Right lobe of liver (tissue), 6 donors: ENCODE measurements at regions not wholly inside any gene's neighbourhood (a gene's known extent, or its start where the extent isn't known, plus 50 kb on each side); places are given as distances from the start of the nearest gene placed in this dataset.

Experiments
- ATAC-seq, 4 donors: fragments of 200-7000 bp; cut with Tn5 transposase; one replicate each; pipeline ENCODE4 v1.9.1; 2020; ENCODE audit warnings: mild to moderate bottlenecking in 4 of 4, moderate library complexity in 4 of 4
- DNase-seq, 3 donors: peaks; one replicate each; pipeline ENCODE4 v3.0.0-alpha.2; 2020
- H3K27ac ChIP-seq, 3 donors: fragments of 200-600 bp; one replicate each; pipeline ENCODE4 v1.8.0; 2022
- H3K27me3 ChIP-seq, 2 donors: fragments of 200-600 bp; one replicate each; pipeline ENCODE4 v1.8.0; 2022
- H3K36me3 ChIP-seq, 4 donors: fragments of 200-600 bp; sonication (generic) in 1 of 4; one replicate each; pipeline versions ENCODE4 v1.5.1 to v1.8.0; 2017 to 2022; ENCODE audit warnings: control low read depth in 1 of 4
- H3K4me1 ChIP-seq, 4 donors: fragments of 200-600 bp; sonication (generic) in 1 of 4; one replicate each; pipeline versions ENCODE4 v1.5.1 to v1.8.0; 2017 to 2022; ENCODE audit warnings: control low read depth in 1 of 4
- H3K4me3 ChIP-seq, 3 donors: fragments of 200-600 bp; one replicate each; pipeline ENCODE4 v1.8.0; 2022
- H3K9me3 ChIP-seq, 4 donors: fragments of 200-600 bp; sonication (generic) in 1 of 4; one replicate each; pipeline versions ENCODE4 v1.5.1 to v1.8.0; 2017 to 2022; ENCODE audit warnings: control low read depth in 1 of 4
- CTCF ChIP-seq, 4 donors: fragments of 200-600 bp in 3 of 4; fragments of 450-650 bp in 1 of 4; IDR thresholded peaks; one replicate each; pipeline versions ENCODE4 v1.5.1 to v1.8.0; 2016 to 2022; ENCODE audit warnings: antibody characterized with exemption in 4 of 4, mild to moderate bottlenecking in 2 of 4
- POLR2A ChIP-seq: fragments of 450-650 bp; IDR thresholded peaks from one replicate; pipeline ENCODE4 v1.6.1; 2017; ENCODE audit warnings: antibody characterized with exemption, mild to moderate bottlenecking
- WGBS: methylation state at CpG from one replicate; pipeline ENCODE4 v1.1.6; 2018; ENCODE audit warnings: low coverage, low lambda C conversion rate; ENCODE audit not compliant: insufficient coverage; ENCODE audit errors: missing lambda C conversion rate; 5-methylcytosine and 5-hydroxymethylcytosine counted together
- intact Hi-C, 2 donors: fragments of 100-400 bp; cut with DNase I; formaldehyde crosslinking; loops; one replicate each; pipeline versions ENCODE4 v1.11.2 to v1.14.1; 2022
- donor health status: DM: no; HTN: yes; CAD: no.
- donor health status: DM: no; HTN: no; CAD: no.
- donor health status: DM: no; HTN: no; CAD: no.
- donor health status: DM: no; HTN: yes; CAD: no.
- donor health status: DM: no; HTN: yes; CAD: no.

GRCh38 chr4:87911252-87911774 lies 64.2 kb upstream of the SPP1 start:
- peaks cover 0 to 38% (median 13%) of the 10 kb centered on the region in 4 donors for H3K4me1 ChIP-seq
- WGBS, result 19% methylated on average over 4 of the region's 4 CpGs
- H3K9me3 ChIP-seq, result no peaks in the 10 kb centered on the region
- DNase-seq, result no peak
- intact Hi-C loops, result no loop called here
- H3K27me3 ChIP-seq, result no peaks in the 10 kb centered on the region
- H3K36me3 ChIP-seq, result no peaks in the 10 kb centered on the region
- peak; percentile 72 to 84 (median 78) for ATAC-seq
- H3K27ac ChIP-seq, result peak overlapping the region; percentile 66 to 87 (median 79)
- H3K4me3 ChIP-seq, result no peak overlapping the region
- TF ChIP-seq CTCF (IDR thresholded peaks at IDR 0.05) (no peak), POLR2A (peak; percentile 20)

- peak overlapping the region; percentile 66 to 87 (median 79) for H3K27ac ChIP-seq
- H3K27me3 ChIP-seq, result no peaks in the 10 kb centered on the region
- no peak overlapping the region for H3K4me3 ChIP-seq
- intact Hi-C loops, result no loop called here
- no peaks in the 10 kb centered on the region for H3K36me3 ChIP-seq
- TF ChIP-seq POLR2A (peak; percentile 39), CTCF (IDR thresholded peaks at IDR 0.05) (no peak)
- peaks cover 0 to 38% (median 13%) of the 10 kb centered on the region in 4 donors for H3K4me1 ChIP-seq
- ATAC-seq, result peak; percentile 59 to 82 (median 72)
- H3K9me3 ChIP-seq, result no peaks in the 10 kb centered on the region
- DNase-seq, result no peak
- WGBS, result 20% methylated on average over 7 of the region's 7 CpGs
These were observed 63.1 kb upstream of the SPP1 start for GRCh38 chr4:87912164-87913004.

GRCh38 chr4:87913896-87914295 lies 61.6 kb upstream of the SPP1 start:
- 50% methylated on average over 3 of the region's 3 CpGs for WGBS

GRCh38 chr4:87915621-87916020 lies 59.9 kb upstream of the SPP1 start:
- intact Hi-C loops, result no loop called here
- Histone ChIP-seq H3K4me1 (peaks cover 0 to 32% (median 13%) of the 10 kb centered on the region in 4 donors), H3K9me3 (no peaks in the 10 kb centered on the region), H3K4me3 (no peak overlapping the region), H3K36me3 (no peaks in the 10 kb centered on the region), H3K27me3 (no peaks in the 10 kb centered on the region), H3K27ac (no peak overlapping the region)
- WGBS, result 75% methylated on average over 2 of the region's 6 CpGs
- TF ChIP-seq POLR2A (no peak), CTCF (IDR thresholded peaks at IDR 0.05) (no peak)
- DNase-seq (no peak), ATAC-seq (no peak)

More at GRCh38 chr4:87913896-87914295, 61.6 kb upstream of the SPP1 start:
- ATAC-seq, result peak in 1 of 4 donors; percentile 11
- no peaks in the 10 kb centered on the region for H3K27me3 ChIP-seq
- H3K36me3 ChIP-seq, result no peaks in the 10 kb centered on the region
- intact Hi-C loops, result no loop called here
- no peak overlapping the region for H3K27ac ChIP-seq
- no peak for DNase-seq
- H3K4me1 ChIP-seq, result peaks cover 0 to 38% (median 13%) of the 10 kb centered on the region in 4 donors
- no peak overlapping the region for H3K4me3 ChIP-seq
- TF ChIP-seq POLR2A (no peak), CTCF (IDR thresholded peaks at IDR 0.05) (no peak)
- no peaks in the 10 kb centered on the region for H3K9me3 ChIP-seq
